H9 (cell line): ENCODE measurements at regions not wholly inside any gene's neighbourhood (a gene's known extent, or its start where the extent isn't known, plus 50 kb on each side); places are given as distances from the start of the nearest gene placed in this dataset.

Experiments
- DNase-seq: peaks from one replicate; pipeline ENCODE4 v3.0.0-alpha.2; 2017
- H2AFZ ChIP-seq: one replicate; pipeline ENCODE4 v1.6.1; 2013; ENCODE audit warnings: mild to moderate bottlenecking, low read length, control low read depth, moderate library complexity
- H2AK5ac ChIP-seq: 2 replicates; pipeline ENCODE4 v1.6.1; 2013; ENCODE audit warnings: low read length, control low read depth, mixed read lengths; ENCODE audit not compliant: insufficient read length
- H2BK120ac ChIP-seq: one replicate; pipeline ENCODE4 v1.6.1; 2013; ENCODE audit warnings: low read depth, mild to moderate bottlenecking, low read length, control low read depth, inconsistent platforms; ENCODE audit not compliant: poor library complexity, severe bottlenecking
- H2BK12ac ChIP-seq: 2 replicates; pipeline ENCODE4 v1.6.1; 2013; ENCODE audit warnings: low read length, control low read depth, mixed read lengths, low read depth; ENCODE audit not compliant: insufficient read length
- H2BK15ac ChIP-seq: 2 replicates; pipeline ENCODE4 v1.6.1; 2013; ENCODE audit warnings: low read depth, low read length, control low read depth
- H2BK20ac ChIP-seq: one replicate; pipeline ENCODE4 v1.6.1; 2013; ENCODE audit warnings: low read depth, mild to moderate bottlenecking, low read length, control low read depth, inconsistent platforms; ENCODE audit not compliant: poor library complexity, severe bottlenecking
- H2BK5ac ChIP-seq: 2 replicates; pipeline ENCODE4 v1.6.1; 2013; ENCODE audit warnings: low read length, control low read depth, mixed read lengths; ENCODE audit not compliant: insufficient read length
- H3K14ac ChIP-seq: 2 replicates; pipeline ENCODE4 v1.6.1; 2013; ENCODE audit warnings: low read length, control low read depth; ENCODE audit not compliant: insufficient read depth
- H3K18ac ChIP-seq: 2 replicates; pipeline ENCODE4 v1.6.1; 2013; ENCODE audit warnings: low read depth, mild to moderate bottlenecking, mixed read lengths, low read length, control low read depth; ENCODE audit not compliant: insufficient read length
- H3K23ac ChIP-seq: 2 replicates; pipeline ENCODE4 v1.6.1; 2013; ENCODE audit warnings: low read length, control low read depth, mixed read lengths, low read depth; ENCODE audit not compliant: insufficient read length
- H3K23me2 ChIP-seq: 2 replicates; pipeline ENCODE4 v1.6.1; 2013; ENCODE audit warnings: low read depth, mild to moderate bottlenecking, mixed read lengths, low read length, control low read depth; ENCODE audit not compliant: insufficient read length, poor library complexity, severe bottlenecking
- H3K27ac ChIP-seq: 2 replicates; pipeline ENCODE4 v1.5.1; 2013; ENCODE audit warnings: low read length, control low read depth, mixed read lengths, low read depth; ENCODE audit not compliant: insufficient read length
- H3K27me3 ChIP-seq: 2 replicates; pipeline ENCODE4 v1.6.1; 2013; ENCODE audit warnings: low read length, control low read depth, inconsistent platforms; ENCODE audit not compliant: insufficient read depth
- H3K4ac ChIP-seq: 2 replicates; pipeline ENCODE4 v1.6.1; 2013; ENCODE audit warnings: low read depth, mild to moderate bottlenecking, control low read depth, inconsistent platforms, low read length, moderate library complexity
- H3K4me1 ChIP-seq: 2 replicates; pipeline ENCODE4 v1.6.1; 2013; ENCODE audit warnings: low read length, control low read depth, inconsistent platforms; ENCODE audit not compliant: insufficient read depth
- H3K4me2 ChIP-seq: 2 replicates; pipeline ENCODE4 v1.6.1; 2013; ENCODE audit warnings: low read length, control low read depth, mixed read lengths; ENCODE audit not compliant: insufficient read length, insufficient read depth
- H3K56ac ChIP-seq: 2 replicates; pipeline ENCODE4 v1.6.1; 2013; ENCODE audit warnings: low read depth, mild to moderate bottlenecking, mixed read lengths, low read length, control low read depth; ENCODE audit not compliant: insufficient read length
- H3K79me1 ChIP-seq: 2 replicates; pipeline ENCODE4 v1.6.1; 2013; ENCODE audit warnings: low read depth, mild to moderate bottlenecking, moderate library complexity, low read length, control low read depth, inconsistent platforms; ENCODE audit not compliant: insufficient read depth, poor library complexity, severe bottlenecking
- H3K79me2 ChIP-seq: 2 replicates; pipeline ENCODE4 v1.6.1; 2013; ENCODE audit warnings: low read length, control low read depth, inconsistent platforms; ENCODE audit not compliant: insufficient read depth
- H3K9ac ChIP-seq: 2 replicates; pipeline ENCODE4 v1.6.1; 2013; ENCODE audit warnings: low read length, control low read depth, mixed read lengths; ENCODE audit not compliant: insufficient read length; ENCODE audit errors: extremely low read depth
- H3K9me3 ChIP-seq: one replicate; pipeline ENCODE4 v1.6.1; 2013; ENCODE audit warnings: low read depth, low read length, inconsistent platforms; ENCODE audit not compliant: control insufficient read depth
- H3T11ph ChIP-seq: one replicate; pipeline ENCODE4 v1.6.1; 2013; ENCODE audit warnings: mild to moderate bottlenecking, low read length, control low read depth, inconsistent platforms
- H4K20me1 ChIP-seq: one replicate; pipeline ENCODE4 v1.6.1; 2013; ENCODE audit not compliant: control insufficient read depth, insufficient read length, insufficient read depth
- H4K5ac ChIP-seq: 2 replicates; pipeline ENCODE4 v1.6.1; 2013; ENCODE audit warnings: low read depth, mild to moderate bottlenecking, mixed read lengths, low read length, control low read depth; ENCODE audit not compliant: insufficient read length
- H4K8ac ChIP-seq: replicated peaks from 2 replicates; pipeline ENCODE4 v1.6.1; 2013; ENCODE audit warnings: low read length, control low read depth, mixed read lengths, low read depth; ENCODE audit not compliant: insufficient read length
- H4K91ac ChIP-seq: 2 replicates; pipeline ENCODE4 v1.6.1; 2013; ENCODE audit warnings: low read depth, mild to moderate bottlenecking, moderate library complexity, mixed read lengths, low read length, control low read depth; ENCODE audit not compliant: insufficient read length
- H3K27ac Mint-ChIP-seq, 3 experiments: 2 replicates in 2 of 3; 3 replicates in 1 of 3; pipeline ENCODE4 v1.8.0; 2020 to 2021; ENCODE audit warnings: mixed read lengths in 3 of 3, mild to moderate bottlenecking in 1 of 3, moderate library complexity in 1 of 3
- H3K27me3 Mint-ChIP-seq: 2 replicates; pipeline ENCODE4 v1.8.0; 2021; ENCODE audit warnings: low read depth, mild to moderate bottlenecking, moderate library complexity, mixed read lengths
- H3K36me3 Mint-ChIP-seq, 3 experiments: 2 replicates in 2 of 3; 3 replicates in 1 of 3; pipeline ENCODE4 v1.8.0; 2020 to 2021; ENCODE audit warnings: low read depth in 3 of 3, mixed read lengths in 3 of 3; ENCODE audit not compliant: insufficient read depth in 1 of 3
- H3K4me1 Mint-ChIP-seq, 2 experiments: 2 replicates each; pipeline ENCODE4 v1.8.0; 2020; ENCODE audit warnings: mixed read lengths in 2 of 2
- H3K4me3 Mint-ChIP-seq, 2 experiments: 2 replicates in 1 of 2; 3 replicates in 1 of 2; pipeline ENCODE4 v1.8.0; 2020 to 2021; ENCODE audit warnings: mild to moderate bottlenecking in 2 of 2, mixed read lengths in 2 of 2, moderate library complexity in 1 of 2
- H3K9me3 Mint-ChIP-seq, 2 experiments: 2 replicates in 1 of 2; 3 replicates in 1 of 2; pipeline ENCODE4 v1.8.0; 2020; ENCODE audit warnings: mild to moderate bottlenecking in 2 of 2, mixed read lengths in 2 of 2, moderate library complexity in 1 of 2
- CTCF ChIP-seq: fragments of 200-600 bp; sonication (generic); conservative IDR thresholded peaks from 3 replicates; pipeline ENCODE4 v1.8.0; 2021; ENCODE audit warnings: antibody characterized with exemption, mild to moderate bottlenecking
- WGBS: extraction: QIAGEN DNeasy Blood & Tissue Kit; methylation state at CpG from one replicate; pipeline ENCODE4 v1.1.7; 2013; ENCODE audit warnings: missing lambda C conversion rate, low lambda C conversion rate, mixed read lengths; ENCODE audit not compliant: insufficient read length; ENCODE audit errors: extremely low coverage; 5-methylcytosine and 5-hydroxymethylcytosine counted together

GRCh38 chr1:29397981-29398380 is 161.7 kb downstream of the PTPRU start:
- Histone ChIP-seq H2BK5ac (no peak overlapping the region), H3K79me1 (no peaks in the 10 kb centered on the region), H3K4me1 (no peaks in the 10 kb centered on the region), H3K14ac (no peak overlapping the region), H2BK120ac (no peak overlapping the region), H4K5ac (no peak overlapping the region), H3K23ac (no peak overlapping the region), H3K27me3 (no peaks in the 10 kb centered on the region), H3K9me3 (no peaks in the 10 kb centered on the region), H3K4ac (no peak overlapping the region), H2AK5ac (no peak overlapping the region), H2BK15ac (no peak overlapping the region), H4K8ac (no peak overlapping the region), H3K23me2 (no peaks in the 10 kb centered on the region), H3K4me2 (no peak overlapping the region), H2BK20ac (no peak overlapping the region), H4K91ac (no peak overlapping the region), H3K9ac (no peak overlapping the region), H3K18ac (no peak overlapping the region), H3T11ph (no peak overlapping the region), H3K79me2 (no peaks in the 10 kb centered on the region), H4K20me1 (no peaks in the 10 kb centered on the region), H2AFZ (no peak overlapping the region), H3K27ac (no peak overlapping the region), H2BK12ac (no peak overlapping the region), H3K56ac (no peak overlapping the region)
- peaks cover 2 to 3% of the 10 kb centered on the region in 2 experiments; a peak in 1 of 4 replicates for H3K4me1 Mint-ChIP-seq
- no peak overlapping the region for H3K27ac Mint-ChIP-seq
- H3K4me3 Mint-ChIP-seq = no peak overlapping the region
- H3K27me3 Mint-ChIP-seq = peaks cover 8% of the 10 kb centered on the region
- DNase-seq = no peak
- TF ChIP-seq CTCF = no peak
- no CpG with 5 or more reads among the region's 8 CpGs for WGBS
- peaks cover 8 to 15% of the 10 kb centered on the region in 2 experiments; a peak in 4 of 5 replicates for H3K9me3 Mint-ChIP-seq
- peaks cover 0 to 7% (median 0%) of the 10 kb centered on the region in 3 experiments; a peak in 3 of 7 replicates for H3K36me3 Mint-ChIP-seq
